Gastrocnemius medialis (tissue), 4 donors: ENCODE measurements at regions not wholly inside any gene's neighbourhood (a gene's known extent, or its start where the extent isn't known, plus 50 kb on each side); places are given as distances from the start of the nearest gene placed in this dataset.

Experiments used
- ATAC-seq, 2 donors: fragments of 150-250 bp; one replicate each; pipeline ENCODE4 v1.9.1; 2016
- DNase-seq, 2 donors: peaks; one replicate each; pipeline ENCODE4 v3.0.0-alpha.2; 2019
- H3K27ac ChIP-seq, 4 donors: fragments of 200-600 bp; sonication (generic); 1 replicate in 1 of 4; 2 replicates in 3 of 4; pipeline ENCODE4 v1.5.1; 2016 to 2018; ENCODE audit warnings: mild to moderate bottlenecking in 2 of 4, moderate library complexity in 1 of 4
- H3K27me3 ChIP-seq, 3 donors: fragments of 200-600 bp; sonication (generic) in 2 of 3; 1 replicate in 1 of 3; 2 replicates in 2 of 3; pipeline versions ENCODE4 v1.5.1 to v1.6.0; 2016 to 2019; ENCODE audit warnings: mild to moderate bottlenecking in 1 of 3, moderate library complexity in 1 of 3
- H3K36me3 ChIP-seq, 2 donors: fragments of 200-600 bp; sonication (generic) in 1 of 2; one replicate each; pipeline ENCODE4 v1.5.1; 2017 to 2018
- H3K4me1 ChIP-seq, 2 donors: fragments of 200-600 bp; sonication (generic) in 1 of 2; one replicate each; pipeline ENCODE4 v1.5.1; 2016 to 2017; ENCODE audit warnings: mild to moderate bottlenecking in 2 of 2
- H3K4me3 ChIP-seq, 4 donors: fragments of 200-600 bp; sonication (generic) in 3 of 4; 1 replicate in 1 of 4; 2 replicates in 3 of 4; pipeline ENCODE4 v1.5.1; 2016 to 2019; ENCODE audit warnings: mild to moderate bottlenecking in 2 of 4
- H3K9me3 ChIP-seq, 3 donors: fragments of 200-600 bp; sonication (generic) in 2 of 3; 1 replicate in 1 of 3; 2 replicates in 2 of 3; pipeline ENCODE4 v1.5.1; 2016 to 2019
- POLR2A ChIP-seq, 2 donors: fragments of 450-650 bp; IDR thresholded peaks; one replicate each; pipeline ENCODE4 v1.6.1; 2017; ENCODE audit warnings: antibody characterized with exemption in 2 of 2, mild to moderate bottlenecking in 2 of 2, moderate library complexity in 2 of 2
- in situ Hi-C, 4 donors: fragments of 200-750 bp; cut with MboI; loops; one replicate each; pipeline versions ENCODE4 v1.15.0 to v1.8.0; 2017; ENCODE audit warnings: low sequenced_read_pairs in 4 of 4
- intact Hi-C: fragments of 100-400 bp; cut with DNase I; formaldehyde crosslinking; loops from one replicate; pipeline ENCODE4 v1.15.1; 2023; ENCODE audit warnings: low total_unique reads
- TF ChIP-seq, protein P1 (sequence below), 5 experiments: fragments of 450-650 bp in 3 of 5; fragments of 200-600 bp in 2 of 5; sonication (generic) in 2 of 5; IDR thresholded peaks in 4 of 5; conservative IDR thresholded peaks in 1 of 5; 1 replicate in 4 of 5; 2 replicates in 1 of 5; pipeline ENCODE4 v1.5.1; 2016 to 2019; ENCODE audit warnings: antibody characterized with exemption in 5 of 5, mild to moderate bottlenecking in 3 of 5, moderate library complexity in 3 of 5

DNA sequence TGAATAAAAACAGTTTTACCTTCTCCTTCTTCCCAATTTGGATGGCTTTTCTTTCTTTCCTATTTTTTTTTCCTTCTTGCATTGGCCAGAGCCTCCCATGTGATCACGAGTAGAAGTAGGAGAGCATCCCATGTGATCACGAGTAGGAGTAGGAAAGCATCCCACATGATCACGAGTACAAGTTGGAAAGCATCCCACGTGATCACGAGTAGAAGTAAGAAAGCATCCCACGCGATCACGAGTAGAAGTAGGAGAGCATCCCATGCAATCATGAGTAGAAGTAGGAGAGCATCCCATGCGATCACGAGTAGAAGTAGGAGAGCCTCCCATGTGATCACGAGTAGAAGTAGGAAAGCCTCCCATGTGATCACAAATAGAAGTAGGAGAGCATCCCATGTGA lies 218.6 kb downstream of the DLL1 start:
- no peak overlapping the region for H3K27ac ChIP-seq
- ATAC-seq = no peak
- no peaks in the 10 kb centered on the region for H3K4me1 ChIP-seq
- no peaks in the 10 kb centered on the region for H3K9me3 ChIP-seq
- no peaks in the 10 kb centered on the region for H3K27me3 ChIP-seq
- intact Hi-C loops (no loop called here), in situ Hi-C loops (no loop called here)
- DNase-seq = no peak
- TF ChIP-seq, protein P1, sequence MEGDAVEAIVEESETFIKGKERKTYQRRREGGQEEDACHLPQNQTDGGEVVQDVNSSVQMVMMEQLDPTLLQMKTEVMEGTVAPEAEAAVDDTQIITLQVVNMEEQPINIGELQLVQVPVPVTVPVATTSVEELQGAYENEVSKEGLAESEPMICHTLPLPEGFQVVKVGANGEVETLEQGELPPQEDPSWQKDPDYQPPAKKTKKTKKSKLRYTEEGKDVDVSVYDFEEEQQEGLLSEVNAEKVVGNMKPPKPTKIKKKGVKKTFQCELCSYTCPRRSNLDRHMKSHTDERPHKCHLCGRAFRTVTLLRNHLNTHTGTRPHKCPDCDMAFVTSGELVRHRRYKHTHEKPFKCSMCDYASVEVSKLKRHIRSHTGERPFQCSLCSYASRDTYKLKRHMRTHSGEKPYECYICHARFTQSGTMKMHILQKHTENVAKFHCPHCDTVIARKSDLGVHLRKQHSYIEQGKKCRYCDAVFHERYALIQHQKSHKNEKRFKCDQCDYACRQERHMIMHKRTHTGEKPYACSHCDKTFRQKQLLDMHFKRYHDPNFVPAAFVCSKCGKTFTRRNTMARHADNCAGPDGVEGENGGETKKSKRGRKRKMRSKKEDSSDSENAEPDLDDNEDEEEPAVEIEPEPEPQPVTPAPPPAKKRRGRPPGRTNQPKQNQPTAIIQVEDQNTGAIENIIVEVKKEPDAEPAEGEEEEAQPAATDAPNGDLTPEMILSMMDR (IDR thresholded peaks at IDR 0.05 in 4 of 5, conservative IDR thresholded peaks at IDR 0.05 in 1 of 5) = no peak
- no peak for TF ChIP-seq POLR2A (IDR thresholded peaks at IDR 0.05)
- H3K4me3 ChIP-seq = no peak overlapping the region
- no peaks in the 10 kb centered on the region for H3K36me3 ChIP-seq

DNA sequence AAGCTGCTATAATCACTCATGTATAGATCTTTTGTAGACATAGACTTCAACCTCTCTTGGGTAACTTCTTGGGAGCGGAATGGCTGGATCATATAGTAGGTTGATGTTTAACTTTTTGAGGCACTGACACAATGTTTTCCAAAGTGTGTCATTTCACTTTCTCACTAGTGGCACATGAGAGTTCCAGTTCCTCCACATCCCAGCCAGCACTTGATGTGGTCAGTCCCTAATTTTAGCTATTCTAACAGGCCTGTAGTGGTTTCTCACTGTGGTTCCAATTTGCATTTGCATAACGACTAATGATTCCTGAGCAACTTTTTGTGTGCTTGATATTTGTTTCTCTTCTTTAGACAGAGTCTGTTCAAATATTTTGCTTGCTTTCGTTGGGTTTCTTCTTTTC lies 221.3 kb downstream of the DLL1 start:
- H3K27me3 ChIP-seq = no peaks in the 10 kb centered on the region
- in situ Hi-C loops (no loop called here), intact Hi-C loops (no loop called here)
- H3K36me3 ChIP-seq = no peaks in the 10 kb centered on the region
- no peak for ATAC-seq
- H3K27ac ChIP-seq = no peak overlapping the region
- no peak overlapping the region for H3K4me3 ChIP-seq
- no peaks in the 10 kb centered on the region for H3K4me1 ChIP-seq
- no peaks in the 10 kb centered on the region for H3K9me3 ChIP-seq
- TF ChIP-seq, protein P1 (IDR thresholded peaks at IDR 0.05 in 4 of 5, conservative IDR thresholded peaks at IDR 0.05 in 1 of 5) = no peak
- TF ChIP-seq POLR2A (IDR thresholded peaks at IDR 0.05) = no peak
- DNase-seq = no peak

DNA sequence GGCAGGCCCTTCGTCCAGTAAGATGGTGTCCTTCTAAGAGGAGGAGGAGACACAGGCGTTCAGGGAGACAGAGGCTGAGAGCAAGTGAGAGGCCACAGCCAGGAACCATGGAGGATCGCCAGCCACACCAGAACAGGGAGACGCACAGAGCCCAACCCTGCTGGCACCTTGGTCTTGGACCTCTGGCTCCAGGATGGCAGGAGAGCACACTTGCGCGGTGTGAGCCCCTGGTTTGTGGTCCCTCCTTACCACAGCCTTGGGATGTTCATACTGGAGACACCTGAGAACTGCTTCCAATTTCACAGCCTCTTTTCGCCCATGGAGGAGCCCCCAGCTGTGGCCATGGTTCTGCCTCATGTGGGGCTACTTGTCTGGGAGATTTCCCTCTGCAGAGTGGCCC lies 222.4 kb downstream of the DLL1 start:
- TF ChIP-seq, protein P1 (IDR thresholded peaks at IDR 0.05 in 4 of 5, conservative IDR thresholded peaks at IDR 0.05 in 1 of 5) = no peak
- TF ChIP-seq POLR2A (IDR thresholded peaks at IDR 0.05) = no peak
- no peaks in the 10 kb centered on the region for H3K9me3 ChIP-seq
- no peaks in the 10 kb centered on the region for H3K36me3 ChIP-seq
- H3K4me1 ChIP-seq = no peaks in the 10 kb centered on the region
- no peak overlapping the region for H3K4me3 ChIP-seq
- no peaks in the 10 kb centered on the region for H3K27me3 ChIP-seq
- no peak for ATAC-seq
- in situ Hi-C loops (no loop called here), intact Hi-C loops (no loop called here)
- no peak for DNase-seq
- H3K27ac ChIP-seq = no peak overlapping the region

DNA sequence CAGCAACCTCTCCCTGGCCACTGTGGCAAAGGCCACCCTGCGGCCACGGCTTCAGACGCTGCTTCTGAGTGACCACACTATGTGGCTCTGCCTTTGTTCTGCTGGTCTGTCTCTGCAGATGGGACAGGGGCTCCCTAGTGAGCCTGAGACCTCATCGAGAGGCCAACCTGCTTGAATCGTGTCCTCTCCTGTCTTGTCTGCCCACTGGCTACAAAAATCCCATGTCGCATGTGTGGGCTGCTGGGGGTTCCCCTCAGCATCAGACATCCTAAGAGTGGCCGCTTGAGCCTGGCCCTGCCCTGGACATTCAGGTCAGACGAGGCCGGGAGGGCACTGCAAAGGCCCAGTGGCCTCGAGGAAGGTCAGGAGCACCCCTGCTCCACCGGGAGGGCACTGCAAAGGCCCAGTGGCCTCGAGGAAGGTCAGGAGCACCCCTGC lies 222.9 kb downstream of the DLL1 start:
- no peak for ATAC-seq
- Histone ChIP-seq H3K4me3 (no peak overlapping the region), H3K27ac (no peak overlapping the region), H3K36me3 (no peaks in the 10 kb centered on the region), H3K9me3 (no peaks in the 10 kb centered on the region), H3K4me1 (no peaks in the 10 kb centered on the region), H3K27me3 (no peaks in the 10 kb centered on the region)
- intact Hi-C loops = no loop called here
- DNase-seq = peak in 1 of 2 donors; percentile 3
- in situ Hi-C loops = no loop called here
- no peak for TF ChIP-seq POLR2A (IDR thresholded peaks at IDR 0.05)
- TF ChIP-seq, protein P1 (IDR thresholded peaks at IDR 0.05 in 4 of 5, conservative IDR thresholded peaks at IDR 0.05 in 1 of 5) = no peak

DNA sequence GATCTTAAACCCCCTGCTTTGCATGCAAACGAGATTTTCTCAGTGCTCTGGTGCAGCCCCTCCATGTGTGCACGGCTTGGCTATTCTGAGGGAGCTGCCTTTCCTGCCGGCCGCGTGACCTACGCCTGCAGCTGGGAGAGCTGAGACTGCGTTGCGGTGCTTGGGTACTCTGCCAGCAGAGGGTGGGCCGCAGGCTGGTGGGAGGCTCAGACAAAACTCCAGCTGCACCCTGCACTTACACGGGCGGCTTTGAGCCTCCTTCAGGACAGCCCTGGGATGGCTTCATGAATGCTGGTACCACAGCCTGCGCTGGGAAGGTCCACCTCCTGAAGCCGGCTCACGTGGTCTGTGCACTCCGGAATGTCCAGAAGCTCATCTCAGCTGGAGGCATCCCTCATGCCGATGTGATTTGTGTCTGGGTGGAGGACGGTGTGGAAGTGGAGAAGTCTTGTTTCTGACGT lies 223.7 kb downstream of the DLL1 start:
- DNase-seq (peak in 1 of 2 donors; percentile 3), ATAC-seq (no peak)

More for the DNA sequence above, 223.7 kb downstream of the DLL1 start:
- Histone ChIP-seq H3K4me3 (no peak overlapping the region), H3K4me1 (no peaks in the 10 kb centered on the region), H3K27ac (no peak overlapping the region), H3K9me3 (no peaks in the 10 kb centered on the region), H3K27me3 (no peaks in the 10 kb centered on the region), H3K36me3 (no peaks in the 10 kb centered on the region)
- no peak for TF ChIP-seq POLR2A (IDR thresholded peaks at IDR 0.05)
- TF ChIP-seq, protein P1 (IDR thresholded peaks at IDR 0.05 in 4 of 5, conservative IDR thresholded peaks at IDR 0.05 in 1 of 5) = no peak
- intact Hi-C loops = no loop called here
- in situ Hi-C loops = no loop called here
